Kidney epithelial cell (primary cell): ENCODE measurements at regions not wholly inside any gene's neighbourhood (a gene's known extent, or its start where the extent isn't known, plus 50 kb on each side); places are given as distances from the start of the nearest gene placed in this dataset.

Experiments
- DNase-seq: peaks from one replicate; pipeline ENCODE4 v3.0.0-alpha.2; 2010; ENCODE audit warnings: low read depth
- H3K27me3 ChIP-seq: 2 replicates; pipeline ENCODE4 v1.6.0; 2011; ENCODE audit warnings: low read length; ENCODE audit not compliant: control insufficient read depth, insufficient read depth
- H3K36me3 ChIP-seq: 2 replicates; pipeline ENCODE4 v1.5.1; 2011; ENCODE audit warnings: low read length; ENCODE audit not compliant: control insufficient read depth, insufficient read depth
- H3K4me3 ChIP-seq: 2 replicates; pipeline ENCODE4 v1.5.1; 2011; ENCODE audit warnings: low read depth, mild to moderate bottlenecking, control low read depth, low read length
- CTCF ChIP-seq: IDR thresholded peaks from 2 replicates; pipeline ENCODE4 v1.5.1; 2011; ENCODE audit warnings: mild to moderate bottlenecking, moderate library complexity, low read length, control low read depth, inconsistent platforms; ENCODE audit not compliant: insufficient read depth, poor library complexity, severe bottlenecking

- DNase-seq: no peak
- no peak for TF ChIP-seq CTCF
- Histone ChIP-seq H3K36me3 (no peaks in the 10 kb centered on the region), H3K4me3 (no peak overlapping the region), H3K27me3 (no peaks in the 10 kb centered on the region)
Observed at GRCh38 chr11:115665175-115665821, 161.1 kb upstream of the CADM1 start.

GRCh38 chr11:115664313-115664712, 160.1 kb upstream of the CADM1 start:
- no peak for TF ChIP-seq CTCF

GRCh38 chr11:115663790-115664189, 159.6 kb upstream of the CADM1 start:
- Histone ChIP-seq H3K4me3 (no peak overlapping the region), H3K36me3 (no peaks in the 10 kb centered on the region), H3K27me3 (no peaks in the 10 kb centered on the region)
- no peak for TF ChIP-seq CTCF
- DNase-seq: no peak

More at GRCh38 chr11:115664313-115664712, 160.1 kb upstream of the CADM1 start:
- H3K36me3 ChIP-seq: no peaks in the 10 kb centered on the region
- no peak overlapping the region for H3K4me3 ChIP-seq
- DNase-seq: no peak
- no peaks in the 10 kb centered on the region for H3K27me3 ChIP-seq

GRCh38 chr11:115660030-115660805, 156.0 kb upstream of the CADM1 start:
- H3K27me3 ChIP-seq: no peaks in the 10 kb centered on the region
- H3K4me3 ChIP-seq: peak overlapping the region; percentile 39
- no peaks in the 10 kb centered on the region for H3K36me3 ChIP-seq
- no peak for TF ChIP-seq CTCF
- DNase-seq: no peak

GRCh38 chr11:115659061-115659963, 155.1 kb upstream of the CADM1 start:
- DNase-seq: no peak
- no peak for TF ChIP-seq CTCF
- Histone ChIP-seq H3K4me3 (peak overlapping the region; percentile 39), H3K36me3 (no peaks in the 10 kb centered on the region), H3K27me3 (no peaks in the 10 kb centered on the region)
